HEK293 (cell line): ENCODE measurements at regions not wholly inside any gene's neighbourhood (a gene's known extent, or its start where the extent isn't known, plus 50 kb on each side); places are given as distances from the start of the nearest gene placed in this dataset.
"Not testable (repeated sequence)": the region's sequence is repeated elsewhere in the genome, so short reads cannot be mapped to it uniquely, and the experiment has no call there.

Source experiments
- CTCF ChIA-PET: fragments of 350-600 bp; formaldehyde crosslinking; extraction: SDS; loops from one replicate; lab custom pipeline; 2021; ENCODE audit warnings: antibody characterized with exemption; lab: Yijun Ruan, JAX
- POLR2A ChIA-PET: fragments of 300-600 bp; formaldehyde crosslinking; extraction: SDS; loops from one replicate; lab custom pipeline; 2020; ENCODE audit warnings: antibody characterized with exemption, inconsistent platforms; lab: Yijun Ruan, JAX
- H3K27ac ChIP-seq: fragments of 200-500 bp; sonication (Bioruptor generic); 2 replicates; pipeline ENCODE4 v1.5.1; 2014; ENCODE audit warnings: low read depth, low read length, control low read depth, inconsistent platforms; ENCODE audit errors: extremely low read depth
- H3K36me3 ChIP-seq, 2 experiments: fragments of 200-500 bp in 1 of 2; sonication (Bioruptor generic) in 1 of 2; 1 replicate in 1 of 2; 2 replicates in 1 of 2; pipeline ENCODE4 v1.5.1; 2014 to 2017; ENCODE audit warnings: inconsistent platforms in 2 of 2, low read length in 2 of 2; ENCODE audit not compliant: control insufficient read depth in 2 of 2, insufficient read depth in 1 of 2
- H3K4me1 ChIP-seq: fragments of 200-500 bp; sonication (Bioruptor generic); 2 replicates; pipeline ENCODE4 v1.5.1; 2014; ENCODE audit warnings: mild to moderate bottlenecking, low read length, inconsistent platforms; ENCODE audit not compliant: control insufficient read depth, insufficient read depth
- H3K4me3 ChIP-seq: 2 replicates; pipeline ENCODE4 v1.5.1; 2011; ENCODE audit warnings: low read depth, mild to moderate bottlenecking, control low read depth, low read length, moderate library complexity
- H3K9me3 ChIP-seq: fragments of 200-500 bp; sonication (Bioruptor generic); 2 replicates; pipeline ENCODE4 v1.5.1; 2014; ENCODE audit warnings: low read depth, low read length, inconsistent platforms; ENCODE audit not compliant: control insufficient read depth, insufficient read depth

DNA sequence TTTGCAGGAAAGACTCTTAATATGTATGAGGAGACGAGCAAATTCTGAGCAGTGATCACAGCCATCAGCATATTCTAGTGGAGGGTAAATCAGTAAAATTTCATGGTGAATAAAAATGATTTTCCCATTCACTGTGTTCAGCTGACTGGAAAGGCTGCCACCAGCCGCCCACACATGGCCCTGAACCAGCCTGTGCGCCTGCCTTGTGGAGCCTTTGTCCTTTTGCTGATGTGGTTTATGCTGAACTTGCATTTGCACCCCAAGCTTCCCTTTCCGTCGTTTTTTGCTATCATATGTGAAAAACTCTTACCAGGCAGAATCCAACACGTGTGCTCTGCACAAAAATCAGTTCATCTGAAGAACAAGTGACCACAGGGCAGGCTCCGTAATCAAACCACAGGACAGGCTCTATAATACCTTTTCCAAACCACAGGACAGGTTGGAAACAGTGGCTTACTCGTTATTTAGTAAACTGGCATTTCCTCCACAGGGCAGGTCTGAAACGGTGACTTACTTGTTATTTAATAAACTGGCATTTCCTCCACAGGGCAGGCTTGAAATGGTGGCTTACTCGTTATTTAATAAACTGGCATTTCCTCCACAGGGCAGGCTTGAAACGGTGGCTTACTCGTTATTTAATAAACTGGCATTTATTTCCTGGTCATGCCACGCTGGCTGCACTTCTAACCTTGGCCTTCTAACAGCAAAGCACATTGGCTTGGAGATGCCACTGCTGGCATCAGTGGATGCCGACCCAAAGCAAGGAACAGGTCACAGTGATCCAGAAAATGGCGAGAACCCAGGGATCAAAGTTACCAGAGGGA lies 58.4 kb upstream of the TNK2 start:
- CTCF ChIA-PET, POLR2A ChIA-PET, H3K9me3 ChIP-seq, H3K27ac ChIP-seq, H3K4me3 ChIP-seq, H3K4me1 ChIP-seq: not testable (repeated sequence)
- peaks cover 0 to 40% of the 10 kb centered on the region in 2 experiments; a peak in 1 of 3 replicates for H3K36me3 ChIP-seq

DNA sequence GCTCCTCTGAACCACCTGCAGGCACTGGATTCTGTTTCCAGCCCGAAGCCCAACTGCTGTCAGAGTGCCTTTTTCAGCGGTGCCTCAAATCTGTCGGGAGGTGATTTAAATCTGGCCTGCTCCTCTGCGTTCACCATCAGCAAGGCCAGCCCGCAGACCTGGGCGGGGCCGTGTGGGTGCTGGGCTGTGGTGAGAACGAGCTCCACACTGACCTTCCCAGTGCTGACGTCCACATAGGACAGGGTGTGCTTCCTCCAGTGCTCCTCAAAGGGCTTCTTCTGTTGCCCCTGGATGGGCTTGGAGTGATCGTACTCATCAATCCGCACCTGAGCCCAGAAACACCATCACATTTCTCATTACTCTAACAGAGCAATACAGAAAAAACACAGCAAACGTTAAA lies 56.9 kb upstream of the TNK2 start:
- POLR2A ChIA-PET, H3K4me1 ChIP-seq, CTCF ChIA-PET, H3K9me3 ChIP-seq, H3K27ac ChIP-seq, H3K4me3 ChIP-seq: not testable (repeated sequence)
- H3K36me3 ChIP-seq: peaks cover 0 to 30% of the 10 kb centered on the region in 2 experiments; a peak in 1 of 3 replicates

DNA sequence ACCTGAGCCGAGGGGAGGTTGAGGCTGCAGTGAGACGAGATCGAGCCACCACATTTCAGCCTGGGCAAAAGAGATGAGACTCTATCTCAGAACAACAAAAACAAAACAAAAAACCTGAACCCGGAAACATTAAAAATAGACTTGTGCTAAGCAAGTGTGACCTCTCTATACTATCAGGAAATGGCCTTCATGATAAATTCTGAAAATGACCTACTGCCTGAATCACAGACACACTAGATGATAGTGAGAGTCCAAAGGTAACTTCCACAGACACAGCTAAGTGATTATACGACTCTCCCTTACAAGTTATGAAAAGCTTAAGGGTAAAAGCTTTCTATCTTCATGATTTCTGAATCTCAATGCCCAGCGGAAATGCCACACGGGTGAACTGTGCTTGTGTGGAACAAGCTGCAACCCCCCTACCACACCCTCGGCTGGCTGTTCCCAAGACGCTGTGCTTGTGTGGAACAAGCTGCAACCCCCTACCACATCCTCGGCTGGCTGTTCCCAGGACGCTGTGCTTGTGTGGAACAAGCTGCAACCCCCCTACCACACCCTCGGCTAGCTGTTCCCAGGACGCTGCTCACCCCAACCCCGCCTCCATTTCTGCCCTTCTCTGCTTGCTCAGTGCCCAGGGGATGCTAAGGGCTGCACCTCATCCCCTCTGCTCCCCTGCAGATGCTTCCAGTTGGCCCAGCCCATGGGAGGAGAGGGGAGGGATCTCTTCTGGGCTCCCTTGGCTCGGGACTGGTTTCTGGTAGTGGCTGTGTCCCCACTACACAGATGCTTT lies 56.2 kb upstream of the TNK2 start:
- peaks cover 0 to 25% of the 10 kb centered on the region in 2 experiments; a peak in 1 of 3 replicates for H3K36me3 ChIP-seq
- H3K27ac ChIP-seq, CTCF ChIA-PET, POLR2A ChIA-PET, H3K9me3 ChIP-seq, H3K4me1 ChIP-seq, H3K4me3 ChIP-seq: not testable (repeated sequence)

- H3K9me3 ChIP-seq, POLR2A ChIA-PET, H3K27ac ChIP-seq, H3K4me3 ChIP-seq, CTCF ChIA-PET, H3K4me1 ChIP-seq: not testable (repeated sequence)
- peaks cover 0 to 18% of the 10 kb centered on the region in 2 experiments; a peak in 1 of 3 replicates for H3K36me3 ChIP-seq
These were observed 53.9 kb upstream of the TNK2 start for GRCh38 chr3:195962222-195962621.

DNA sequence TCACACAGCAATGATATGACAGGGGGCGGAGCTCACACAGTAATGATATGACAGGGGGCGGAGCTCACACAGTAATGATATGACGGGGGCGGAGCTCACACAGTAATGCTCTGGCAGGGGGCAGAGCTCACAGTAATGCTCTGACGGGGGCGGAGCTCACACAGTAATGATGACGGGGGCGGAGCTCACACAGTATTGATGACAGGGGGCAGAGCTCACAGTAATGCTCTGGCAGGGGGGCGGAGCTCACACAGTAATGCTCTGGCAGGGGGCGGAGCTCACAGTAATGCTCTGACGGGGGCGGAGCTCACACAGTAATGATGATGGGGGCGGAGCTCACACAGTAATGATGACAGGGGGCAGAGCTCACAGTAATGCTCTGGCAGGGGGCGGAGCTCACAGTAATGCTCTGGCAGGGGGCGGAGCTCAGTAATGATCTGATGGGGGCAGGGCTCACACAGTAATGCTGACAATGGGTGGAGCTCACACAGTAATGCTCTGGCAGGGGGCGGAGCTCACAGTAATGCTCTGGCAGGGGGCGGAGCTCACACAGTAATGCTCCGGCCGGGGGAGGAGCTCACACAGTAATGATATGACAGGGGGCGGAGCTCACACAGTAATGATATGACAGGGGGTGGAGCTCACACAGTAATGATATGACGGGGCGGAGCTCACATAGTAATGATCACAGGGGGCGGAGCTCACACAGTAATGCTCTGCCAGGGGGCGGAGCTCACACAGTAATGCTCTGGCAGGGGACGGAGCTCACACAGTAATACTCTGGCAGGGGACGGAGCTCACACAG lies 52.8 kb upstream of the TNK2 start:
- POLR2A ChIA-PET: interaction anchor here (0.7 kb wide), 1 partner anchor 47 kb away, joined by 3 read pairs; no protein-coding TSS in a partner anchor
- CTCF ChIA-PET: not testable (repeated sequence)

GRCh38 chr3:195960164-195960563 lies 51.8 kb upstream of the TNK2 start:
- H3K4me1 ChIP-seq, CTCF ChIA-PET, H3K9me3 ChIP-seq, H3K27ac ChIP-seq, H3K4me3 ChIP-seq, POLR2A ChIA-PET: not testable (repeated sequence)
- H3K36me3 ChIP-seq: peaks cover 0 to 12% of the 10 kb centered on the region in 2 experiments; a peak in 1 of 3 replicates

More for the DNA sequence above, 52.8 kb upstream of the TNK2 start:
- not testable (repeated sequence) for H3K9me3 ChIP-seq, H3K4me1 ChIP-seq, H3K27ac ChIP-seq, H3K4me3 ChIP-seq
- peaks cover 0 to 18% of the 10 kb centered on the region in 2 experiments; a peak in 1 of 3 replicates for H3K36me3 ChIP-seq

GRCh38 chr3:195959367-195960157 lies 51.2 kb upstream of the TNK2 start:
- H3K36me3 ChIP-seq, POLR2A ChIA-PET, H3K9me3 ChIP-seq, CTCF ChIA-PET, H3K27ac ChIP-seq, H3K4me3 ChIP-seq, H3K4me1 ChIP-seq: not testable (repeated sequence)

GRCh38 chr3:195958736-195959135 lies 50.4 kb upstream of the TNK2 start:
- H3K36me3 ChIP-seq, POLR2A ChIA-PET, H3K9me3 ChIP-seq, H3K27ac ChIP-seq, H3K4me1 ChIP-seq, H3K4me3 ChIP-seq, CTCF ChIA-PET: not testable (repeated sequence)
